T-helper 2 cell (primary cell): ENCODE measurements at regions not wholly inside any gene's neighbourhood (a gene's known extent, or its start where the extent isn't known, plus 50 kb on each side); places are given as distances from the start of the nearest gene placed in this dataset.
"Not testable (repeated sequence)": the region's sequence is repeated elsewhere in the genome, so short reads cannot be mapped to it uniquely, and the experiment has no call there.

ENCODE experiments used
- DNase-seq, 5 experiments: peaks; one replicate each; pipeline versions ENCODE4 v3.0.0 to v3.0.0-alpha.2; 2012 to 2022

DNA sequence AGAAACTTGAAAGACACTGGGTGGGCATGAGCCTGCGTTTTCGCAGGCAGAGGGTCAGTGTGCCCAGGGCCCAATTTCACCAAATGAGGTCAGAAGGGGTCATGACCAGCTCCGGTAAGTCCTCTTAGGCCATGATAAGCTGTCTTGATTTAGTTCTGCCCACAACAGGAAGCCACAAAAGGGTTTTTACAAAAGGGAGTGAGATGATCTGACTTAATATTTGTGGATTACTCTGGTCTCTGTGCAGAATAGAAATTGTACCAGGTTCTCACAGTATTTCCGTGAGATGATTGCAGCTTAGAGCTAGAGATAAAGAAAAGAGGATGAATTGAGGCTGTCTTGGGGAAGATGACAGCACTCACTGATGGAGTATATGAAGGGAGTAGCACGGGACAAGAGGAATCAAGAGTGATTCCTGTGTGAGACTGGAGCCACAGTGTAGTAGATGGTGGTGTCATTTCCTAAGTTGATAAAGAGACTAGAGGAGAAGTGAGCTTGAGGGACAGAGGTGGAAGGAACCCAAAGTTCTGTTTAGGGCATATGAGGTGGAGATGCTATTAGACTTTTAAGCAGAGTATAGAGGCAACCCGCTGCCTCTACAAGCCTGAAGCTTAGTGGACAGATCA is 288.3 kb upstream of the AMIGO2 start:
- DNase-seq, result peak in 1 of 5 experiments; percentile 65

DNA sequence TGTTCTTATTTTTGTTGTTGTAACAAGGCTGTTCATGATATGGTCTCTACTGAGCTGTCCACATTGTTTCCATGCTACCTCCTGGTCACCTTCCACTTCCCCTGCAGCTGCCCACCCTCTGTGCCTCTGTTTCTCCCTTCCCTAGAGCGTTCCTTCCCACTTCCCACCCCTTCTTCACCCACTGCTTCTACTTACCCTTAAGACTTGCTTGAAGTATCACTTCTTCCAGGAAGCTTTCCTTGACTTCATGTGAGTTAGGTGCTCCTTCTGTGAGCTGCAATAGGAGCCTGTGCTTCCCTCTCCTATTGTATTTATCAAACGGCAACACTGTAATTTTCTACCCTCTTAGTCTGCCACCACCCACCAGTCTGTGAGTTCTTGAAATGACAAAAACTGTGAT is 286.8 kb upstream of the AMIGO2 start:
- no peak for DNase-seq

DNA sequence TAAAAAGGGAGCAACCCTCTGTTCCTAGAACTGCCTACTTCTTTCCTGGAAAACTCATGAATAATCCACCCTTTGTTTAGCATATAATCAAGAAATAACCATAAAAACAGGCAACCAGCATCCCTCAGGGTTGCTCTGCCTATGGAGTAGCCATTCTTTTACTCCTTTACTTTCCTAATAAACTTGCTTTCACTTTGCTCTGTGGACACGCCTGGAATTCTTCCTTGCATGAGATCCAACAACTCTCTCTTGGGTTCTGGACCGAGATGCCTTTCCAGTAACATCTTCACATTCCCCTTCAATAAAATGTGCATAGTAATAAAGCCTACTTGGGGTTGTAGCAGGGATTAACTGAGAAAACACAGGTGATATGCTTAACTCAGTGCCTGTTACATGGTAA is 286.4 kb upstream of the AMIGO2 start:
- no peak for DNase-seq

DNA sequence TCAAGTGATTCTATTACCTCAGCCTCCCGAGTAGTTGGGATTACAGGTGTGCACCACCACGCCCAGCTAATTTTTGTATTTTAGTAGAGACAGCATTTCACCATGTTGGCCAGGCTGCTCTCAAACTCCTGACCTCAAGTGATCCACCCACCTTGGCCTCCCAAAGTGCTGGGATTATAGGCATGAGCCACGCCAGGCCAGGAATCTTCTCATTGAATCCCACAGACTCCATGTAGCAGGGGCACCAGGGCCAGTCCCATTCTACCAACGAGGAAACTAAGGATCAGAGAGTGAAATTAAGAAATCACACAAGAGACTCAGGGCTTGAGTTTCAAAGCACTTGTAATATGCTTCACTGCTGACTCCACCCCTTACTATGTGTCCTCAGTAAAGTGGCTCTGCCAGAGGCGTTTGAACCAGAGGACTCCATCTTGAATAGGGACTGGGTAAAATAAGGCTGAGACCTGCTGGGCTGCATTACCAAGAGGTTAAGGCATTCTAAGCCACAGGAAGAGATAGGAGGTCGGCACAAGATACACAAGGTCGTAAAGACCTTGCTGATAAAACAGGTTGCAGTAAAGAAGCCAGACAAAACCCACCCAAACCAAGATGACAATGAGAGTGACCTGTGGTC is 285.8 kb upstream of the AMIGO2 start:
- peak in 1 of 5 experiments; percentile 76 for DNase-seq

DNA sequence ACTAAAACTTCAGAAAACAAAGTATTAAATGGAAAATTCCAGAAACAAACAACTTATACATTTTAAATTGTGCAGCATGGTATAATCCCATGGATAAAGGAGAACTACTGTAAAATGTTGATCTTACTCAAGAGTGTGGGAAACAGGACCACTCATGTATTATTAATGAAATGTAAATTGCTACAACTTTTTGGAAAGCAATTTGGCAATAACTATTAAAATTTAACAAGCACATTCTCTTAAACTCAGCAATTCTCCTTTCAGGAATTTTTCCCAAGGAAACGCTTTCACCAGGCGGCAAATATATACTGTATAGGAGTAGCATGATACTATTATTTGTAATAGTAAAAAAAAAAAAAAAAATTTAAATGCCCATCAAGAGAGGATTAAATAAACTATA is 284.5 kb upstream of the AMIGO2 start:
- no peak for DNase-seq

DNA sequence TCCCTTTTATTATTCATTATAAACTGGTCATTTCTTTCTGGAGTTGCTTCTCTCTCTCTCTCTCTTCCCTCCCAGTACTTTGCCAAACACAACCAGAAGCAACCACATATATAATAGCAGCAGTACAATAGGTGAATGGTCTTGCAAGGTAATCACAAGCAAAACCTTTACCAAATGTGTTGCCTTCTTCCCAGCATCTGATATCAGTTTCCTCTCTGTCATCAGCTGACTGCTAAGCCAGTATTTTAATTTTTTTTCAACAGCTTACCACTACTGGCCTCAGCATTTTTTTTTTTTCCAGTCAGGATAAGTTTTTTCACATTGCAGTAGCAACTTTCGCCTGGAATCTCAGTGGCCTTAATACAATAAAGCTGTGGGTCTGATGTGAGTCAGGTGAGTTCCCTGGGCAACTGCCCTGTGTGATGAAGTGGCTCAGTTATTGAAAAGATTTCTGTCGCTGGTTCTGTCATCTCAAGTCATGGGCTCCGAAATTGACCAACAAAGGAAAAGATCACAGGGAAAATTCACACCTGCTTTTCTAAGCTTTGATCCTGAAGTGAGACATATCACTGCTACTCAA is 282.5 kb upstream of the AMIGO2 start:
- peak in 1 of 5 experiments; percentile 64 for DNase-seq

DNA sequence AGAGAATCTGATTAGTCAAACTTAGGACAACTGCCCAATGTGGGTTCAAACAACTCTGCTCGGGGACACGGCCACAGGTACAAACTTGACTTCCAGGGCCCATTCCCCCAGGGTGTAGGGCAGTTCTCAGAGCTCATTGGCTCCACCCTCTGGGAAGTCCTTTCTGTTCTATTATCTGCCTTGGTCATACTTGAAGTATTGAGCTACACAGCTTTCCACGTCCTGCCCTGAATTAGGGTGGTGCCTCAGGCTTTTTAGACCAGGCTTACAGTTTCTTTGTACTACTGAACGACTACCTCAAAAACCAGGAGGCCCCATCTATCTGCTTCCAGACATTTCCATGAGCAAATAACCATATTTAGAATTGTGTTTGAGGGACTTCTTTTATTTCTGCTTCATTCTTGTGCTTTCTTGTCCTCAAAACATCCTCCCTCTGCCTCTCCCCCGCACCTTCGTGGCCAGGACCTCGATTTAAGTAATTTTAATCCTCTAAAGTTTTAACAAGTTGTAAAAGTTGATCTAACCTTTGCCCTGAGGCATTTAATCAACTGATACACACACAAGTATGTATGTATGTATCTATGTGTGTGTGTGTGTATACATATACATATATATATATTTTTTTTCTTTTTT is 281.7 kb upstream of the AMIGO2 start:
- DNase-seq, result peak in 3 of 5 experiments; percentile 9 to 82 (median 24)

DNA sequence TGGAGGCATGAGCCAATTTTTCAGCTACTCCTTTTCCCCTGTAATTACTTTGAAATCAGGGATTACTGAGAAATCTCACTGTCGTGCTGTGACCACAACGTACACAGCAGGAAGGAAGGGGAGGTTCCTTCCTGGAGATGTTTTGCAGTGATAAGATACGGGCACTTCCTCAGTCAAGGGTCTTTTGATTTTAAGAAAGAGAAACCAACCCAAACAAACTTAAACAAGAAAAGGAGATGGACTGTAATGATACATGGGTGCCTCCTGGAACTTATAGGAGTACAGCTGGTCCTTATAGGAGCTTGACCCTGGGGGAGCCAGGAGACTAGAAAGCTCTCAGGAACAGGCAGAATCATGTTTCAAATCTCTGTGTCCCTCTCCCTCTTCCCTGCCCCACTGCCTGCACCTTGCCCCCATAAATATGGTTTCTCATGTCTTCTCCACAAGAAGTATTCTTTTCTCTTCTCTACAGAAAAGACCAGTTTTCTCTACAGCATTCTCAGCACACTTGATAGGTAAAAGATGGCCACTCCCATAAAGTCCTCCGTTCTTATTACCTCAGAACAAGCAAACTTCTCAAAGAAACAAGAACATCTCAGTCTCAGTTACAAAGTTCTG is 281.1 kb upstream of the AMIGO2 start:
- DNase-seq, result peak in 3 of 5 experiments; percentile 42 to 92 (median 73)

DNA sequence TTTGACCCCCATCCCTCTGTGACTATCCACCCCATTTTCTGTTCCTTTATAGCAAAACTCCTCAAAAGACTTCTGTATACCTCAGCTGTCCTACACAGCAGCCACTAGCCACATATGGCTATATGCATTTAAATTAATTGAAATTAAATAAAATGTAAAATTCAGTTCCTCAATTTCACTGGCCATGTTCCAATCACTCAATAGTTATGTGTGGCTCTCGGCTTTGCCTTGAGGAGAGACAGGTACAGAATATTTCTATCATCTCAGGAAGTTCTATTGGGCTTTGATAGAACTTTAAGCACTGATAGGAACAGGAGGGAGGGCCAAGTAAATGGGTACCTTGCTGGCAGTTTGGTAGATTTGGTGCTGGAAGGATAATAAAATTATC is 280.3 kb upstream of the AMIGO2 start:
- no peak for DNase-seq

DNA sequence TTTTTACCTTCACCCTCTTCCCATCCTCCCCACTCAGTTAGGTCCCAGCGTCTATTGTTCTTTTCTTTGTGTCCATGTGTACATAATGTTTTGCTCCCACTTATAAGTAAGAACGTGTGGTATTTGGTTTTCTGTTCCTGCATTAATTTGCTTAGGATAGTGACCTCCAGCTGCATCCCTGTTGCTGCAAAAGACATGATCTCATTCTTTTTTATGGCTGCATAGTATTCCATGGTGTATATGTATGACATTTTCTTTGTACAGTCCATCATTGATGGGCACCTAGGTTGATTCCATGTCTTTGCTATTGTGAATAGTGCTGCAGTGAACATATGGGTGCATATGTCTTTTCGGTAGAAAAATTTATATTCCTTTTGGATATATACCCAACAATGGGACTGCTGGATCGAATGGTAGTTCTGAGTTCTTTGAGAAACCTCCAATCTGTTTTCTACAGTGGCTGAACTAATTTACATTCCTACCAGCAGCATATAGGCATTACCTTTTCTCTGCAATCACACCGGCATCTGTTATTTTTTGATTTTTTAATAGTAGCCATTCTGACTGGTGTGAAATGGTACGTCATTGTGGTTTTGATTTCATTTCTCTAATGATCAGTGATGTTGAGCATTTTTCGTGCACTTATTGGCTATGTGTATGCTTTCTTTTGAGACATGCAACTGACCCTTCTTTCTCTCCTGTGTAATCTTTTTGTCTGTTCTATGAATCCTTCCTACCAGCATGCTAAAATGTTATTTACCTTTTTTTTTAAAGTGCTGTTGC is 279.7 kb upstream of the AMIGO2 start:
- no peak for DNase-seq

DNA sequence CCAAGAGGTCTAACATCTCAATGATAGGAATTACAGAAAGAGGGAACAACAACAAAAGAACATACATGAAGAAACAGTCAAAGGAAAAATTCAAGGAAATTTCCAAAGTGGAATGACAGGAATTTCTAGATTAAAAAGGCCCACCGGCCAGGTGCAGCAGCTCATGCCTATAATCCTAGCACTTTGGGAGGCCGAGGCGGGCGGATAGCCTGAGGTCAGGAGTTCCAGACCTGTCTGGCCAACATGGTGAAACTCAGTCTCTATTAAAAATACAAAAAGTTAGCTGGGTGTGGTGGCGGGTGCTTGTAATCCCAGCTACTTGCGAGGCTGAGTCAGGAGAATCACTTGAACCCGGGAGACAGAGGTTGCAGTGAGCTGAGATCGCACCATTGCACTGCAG is 277.2 kb upstream of the AMIGO2 start:
- DNase-seq, result not testable (repeated sequence)

DNA sequence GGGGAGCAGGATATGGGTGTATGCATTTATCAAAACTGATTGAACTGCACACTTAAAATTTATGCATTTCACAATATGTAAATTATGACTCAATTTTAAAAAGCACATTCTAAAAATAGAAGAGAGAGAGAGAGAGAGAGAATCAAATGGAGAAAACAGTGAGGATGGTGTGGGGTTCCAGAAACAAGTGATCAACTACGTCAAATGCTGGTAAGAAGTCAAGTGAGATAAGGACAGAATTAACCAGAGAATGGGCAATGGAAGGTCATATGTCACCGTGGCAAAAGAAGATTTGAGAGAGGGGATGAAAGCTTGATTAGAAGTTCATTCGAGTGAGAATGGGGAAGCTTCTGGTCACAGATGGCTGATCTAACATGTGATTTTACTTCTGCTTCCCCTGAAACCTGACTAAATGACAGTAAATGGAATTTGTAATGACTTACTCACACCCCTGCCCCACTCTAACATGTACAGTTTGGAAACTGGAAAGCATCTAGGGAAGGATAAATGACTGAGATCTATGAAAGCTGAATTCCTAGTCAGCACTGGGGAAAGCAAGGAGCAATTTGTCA is 276.5 kb upstream of the AMIGO2 start:
- DNase-seq, result peak in 1 of 5 experiments; percentile 77

DNA sequence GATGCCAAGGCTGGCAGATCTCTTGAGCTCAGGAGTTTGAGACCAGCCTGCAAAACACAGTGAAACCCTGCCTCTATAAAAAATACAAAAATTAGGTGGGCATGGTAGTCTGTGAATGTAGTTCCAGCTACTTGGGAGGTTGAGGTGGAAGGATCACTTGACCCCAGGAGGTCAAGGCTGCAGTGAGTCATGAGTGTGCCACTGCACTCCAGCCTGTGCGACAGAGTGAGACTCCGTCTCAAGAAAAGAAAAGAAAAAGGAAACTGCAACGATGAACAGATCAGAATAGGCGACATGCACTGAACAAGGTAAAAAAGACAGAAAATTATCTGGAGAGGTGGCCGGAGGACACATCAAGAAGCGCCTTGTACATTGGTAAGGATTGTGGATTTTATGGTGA is 273.7 kb upstream of the AMIGO2 start:
- no peak for DNase-seq

DNA sequence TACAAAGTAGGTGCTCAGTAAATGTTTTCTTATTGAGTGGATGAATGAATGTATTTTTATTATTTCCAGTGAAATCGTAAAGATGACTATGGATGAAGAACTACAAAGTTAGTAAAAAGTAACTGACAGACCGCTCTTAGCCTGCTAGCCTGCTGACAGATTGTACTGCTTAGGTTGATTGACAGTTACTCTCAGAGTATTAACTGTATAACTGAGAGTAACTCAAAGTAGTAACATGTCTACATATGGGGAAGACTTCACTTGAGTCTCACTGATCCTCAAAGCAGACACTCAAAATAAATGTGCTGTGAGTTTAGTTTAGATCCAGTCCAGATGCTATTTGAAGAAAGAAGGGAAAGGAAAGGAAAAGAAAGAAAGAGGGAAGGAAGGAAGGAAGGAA is 272.3 kb upstream of the AMIGO2 start:
- DNase-seq, result no peak

DNA sequence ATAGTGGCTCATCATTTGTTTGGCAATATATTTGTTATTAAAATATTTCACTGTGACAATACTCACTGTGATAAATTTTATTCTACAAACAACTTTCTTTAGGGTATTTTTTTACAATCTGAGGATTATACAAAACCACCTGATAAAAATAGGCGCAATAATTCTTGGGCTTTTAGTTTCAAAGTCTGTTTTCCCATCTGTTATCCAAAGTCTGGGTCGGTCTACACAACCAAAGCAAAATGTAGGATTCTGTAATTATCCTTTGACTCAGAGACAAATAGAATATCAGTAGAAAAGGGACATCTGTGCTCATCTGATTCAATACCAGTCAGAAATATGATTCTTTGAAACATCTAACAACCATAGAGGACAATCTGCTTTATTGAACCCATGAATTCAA is 271.8 kb upstream of the AMIGO2 start:
- DNase-seq, result no peak

DNA sequence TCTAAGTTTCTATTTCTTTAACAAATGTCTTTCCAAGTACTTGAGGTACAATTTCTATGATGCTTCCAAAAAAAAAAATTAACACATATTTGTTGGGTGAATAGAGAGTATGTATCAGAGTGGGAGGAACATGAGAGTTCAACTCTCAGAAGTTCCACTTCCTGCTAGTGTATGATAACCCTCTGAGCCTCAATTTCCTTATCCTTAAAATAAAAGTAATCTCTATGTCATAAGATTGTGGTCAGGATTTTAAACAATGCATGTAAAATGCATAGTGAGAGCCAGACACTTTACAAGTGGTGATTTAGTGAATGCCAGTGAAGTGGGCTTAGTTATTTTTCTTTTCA is 270.3 kb upstream of the AMIGO2 start:
- peak in 1 of 5 experiments; percentile 42 for DNase-seq

DNA sequence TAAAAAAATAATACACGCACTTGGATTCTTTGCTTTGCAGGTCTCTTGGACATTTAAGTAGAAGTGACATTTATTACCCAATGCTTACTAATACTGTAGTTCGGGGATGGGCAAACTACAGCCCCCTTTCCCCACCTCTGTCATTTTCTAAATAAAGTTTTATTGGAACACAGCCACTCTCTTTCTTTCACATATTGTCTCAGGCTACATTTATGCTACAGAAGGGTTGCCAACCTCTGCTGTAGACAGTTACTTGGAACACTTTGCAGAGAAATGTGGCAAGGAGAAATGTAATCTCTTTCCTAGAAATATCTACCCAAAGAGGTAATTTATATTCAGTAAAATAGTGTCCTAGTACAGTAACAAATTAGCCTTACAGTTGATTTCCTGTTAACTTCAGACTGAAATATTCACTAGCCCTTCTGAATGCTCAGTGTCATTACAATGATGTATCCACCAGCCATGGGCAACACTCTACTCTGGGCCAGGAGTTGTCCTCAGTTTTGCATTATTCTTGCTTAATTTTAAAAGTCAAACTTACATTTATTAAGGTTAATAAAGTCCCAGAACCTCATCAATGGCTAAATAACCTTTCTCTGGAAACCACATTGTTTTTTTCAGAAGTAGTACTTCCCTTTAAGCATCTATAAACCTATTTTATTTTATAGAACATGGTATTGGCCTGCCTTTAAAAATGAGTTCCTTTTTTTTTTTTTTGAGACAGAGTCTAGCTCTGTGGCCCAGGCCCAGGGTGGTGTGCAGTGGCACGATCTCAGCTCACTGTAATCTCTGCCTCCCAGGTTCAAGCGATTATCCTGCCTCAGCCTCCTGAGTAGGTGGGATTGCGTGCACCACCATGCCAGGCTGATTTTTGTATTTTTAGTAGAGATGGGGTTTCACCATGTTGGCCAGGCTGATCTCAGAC is 269.6 kb upstream of the AMIGO2 start:
- no peak for DNase-seq

DNA sequence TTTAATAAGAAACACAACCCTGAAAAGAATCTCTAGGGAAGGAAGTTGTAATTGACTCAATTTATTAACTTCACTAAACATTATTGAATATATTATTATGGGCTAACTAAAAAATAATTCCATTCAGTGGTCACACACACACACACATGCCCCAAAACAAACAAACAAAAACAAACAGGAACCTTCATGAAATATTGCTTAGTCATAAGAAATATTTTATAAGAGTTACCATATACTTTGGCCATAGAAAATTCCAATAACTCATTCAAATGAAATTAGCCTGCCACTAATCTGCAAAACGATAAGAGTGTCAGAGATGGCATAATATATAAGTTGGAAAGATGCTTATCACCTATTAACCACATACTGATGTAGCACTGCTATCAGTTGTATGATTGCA is 268.4 kb upstream of the AMIGO2 start:
- DNase-seq, result no peak

DNA sequence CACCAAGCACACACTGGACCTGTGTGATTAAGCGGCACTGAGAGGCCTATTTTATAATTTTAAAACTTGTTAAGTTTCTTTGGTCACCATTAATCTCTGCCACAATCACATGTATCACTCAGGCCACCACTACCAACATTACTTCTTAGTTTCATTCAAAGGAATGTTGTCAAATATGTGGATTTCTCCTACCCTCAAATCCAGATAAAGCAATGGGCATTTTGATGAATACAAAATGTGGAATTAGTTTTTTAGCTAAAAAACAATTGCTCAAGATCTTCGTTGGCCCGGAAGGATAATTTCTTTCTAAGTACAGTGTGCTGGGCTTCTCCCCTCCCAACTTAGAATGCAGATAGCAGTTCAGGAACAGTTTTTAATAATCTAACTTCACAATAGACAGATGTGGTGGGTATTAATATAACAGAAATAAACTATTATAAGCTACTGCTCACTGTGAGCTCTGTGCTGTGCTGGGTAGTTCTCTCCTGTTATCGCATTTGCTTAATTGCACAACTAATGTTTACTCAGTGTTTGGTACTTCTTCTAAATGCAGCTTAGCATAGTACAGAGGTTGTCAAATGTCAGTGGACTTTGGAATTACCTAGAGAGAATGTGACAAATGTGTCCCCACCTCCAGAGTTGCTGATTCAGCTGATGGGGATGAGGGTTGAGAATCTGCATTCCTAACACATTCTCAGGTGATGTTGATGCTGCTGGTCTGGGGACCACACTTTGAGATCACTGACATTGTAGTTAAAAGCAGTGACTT is 266.7 kb upstream of the AMIGO2 start:
- DNase-seq, result no peak
